IPS-18c (cell line): ENCODE measurements at regions not wholly inside any gene's neighbourhood (a gene's known extent, or its start where the extent isn't known, plus 50 kb on each side); places are given as distances from the start of the nearest gene placed in this dataset.
"Not testable (repeated sequence)": the region's sequence is repeated elsewhere in the genome, so short reads cannot be mapped to it uniquely, and the experiment has no call there.

Experiments used
- H3K4me3 ChIP-seq: 2 replicates; pipeline ENCODE4 v1.7.0; 2013; ENCODE audit warnings: low read depth, mild to moderate bottlenecking, low read length, moderate library complexity; ENCODE audit not compliant: insufficient read depth
- H3K9me3 ChIP-seq: one replicate; pipeline ENCODE4 v1.6.1; 2013; ENCODE audit warnings: mild to moderate bottlenecking, low read length, moderate library complexity; ENCODE audit not compliant: control insufficient read depth, insufficient read depth

- H3K4me3 ChIP-seq, H3K9me3 ChIP-seq: not testable (repeated sequence)
These were observed 405.8 kb upstream of the ANKRD20A1 start for GRCh38 chr9:67452941-67453340.

GRCh38 chr9:67442313-67442712 lies 416.4 kb upstream of the ANKRD20A1 start:
- not testable (repeated sequence) for H3K4me3 ChIP-seq, H3K9me3 ChIP-seq

GRCh38 chr9:67437011-67437410 lies 421.7 kb upstream of the ANKRD20A1 start:
- H3K9me3 ChIP-seq, H3K4me3 ChIP-seq: not testable (repeated sequence)

- H3K4me3 ChIP-seq, H3K9me3 ChIP-seq: not testable (repeated sequence)
These were observed 432.5 kb upstream of the SPATA31A3 start for GRCh38 chr9:67424881-67425280.

GRCh38 chr9:67423049-67423728 lies 430.8 kb upstream of the SPATA31A3 start:
- H3K4me3 ChIP-seq, H3K9me3 ChIP-seq: not testable (repeated sequence)

- not testable (repeated sequence) for H3K4me3 ChIP-seq, H3K9me3 ChIP-seq
These were observed 426.2 kb upstream of the SPATA31A3 start for GRCh38 chr9:67418496-67419079.

GRCh38 chr9:67417341-67417983 lies 425.1 kb upstream of the SPATA31A3 start:
- not testable (repeated sequence) for H3K9me3 ChIP-seq, H3K4me3 ChIP-seq

- not testable (repeated sequence) for H3K9me3 ChIP-seq, H3K4me3 ChIP-seq
These were observed 424.3 kb upstream of the SPATA31A3 start for GRCh38 chr9:67416639-67417038.

GRCh38 chr9:67410606-67411220 lies 418.4 kb upstream of the SPATA31A3 start:
- not testable (repeated sequence) for H3K4me3 ChIP-seq, H3K9me3 ChIP-seq

GRCh38 chr9:67403739-67404138 lies 411.4 kb upstream of the SPATA31A3 start:
- H3K9me3 ChIP-seq, H3K4me3 ChIP-seq: not testable (repeated sequence)

- H3K9me3 ChIP-seq, H3K4me3 ChIP-seq: not testable (repeated sequence)
These were observed 405.4 kb upstream of the SPATA31A3 start for GRCh38 chr9:67397731-67398130.

- not testable (repeated sequence) for H3K9me3 ChIP-seq, H3K4me3 ChIP-seq
These were observed 402.4 kb upstream of the SPATA31A3 start for GRCh38 chr9:67394782-67395181.

- H3K4me3 ChIP-seq, H3K9me3 ChIP-seq: not testable (repeated sequence)
These were observed 401.7 kb upstream of the SPATA31A3 start for GRCh38 chr9:67394038-67394437.

- H3K9me3 ChIP-seq, H3K4me3 ChIP-seq: not testable (repeated sequence)
These were observed 377.3 kb upstream of the SPATA31A3 start for GRCh38 chr9:67369664-67370063.

- H3K9me3 ChIP-seq, H3K4me3 ChIP-seq: not testable (repeated sequence)
These were observed 370.0 kb upstream of the SPATA31A3 start for GRCh38 chr9:67362325-67362724.

- H3K9me3 ChIP-seq: not testable (repeated sequence)
These were observed 361.6 kb upstream of the SPATA31A3 start for GRCh38 chr9:67353961-67354360.

GRCh38 chr9:67349424-67349759 lies 357.0 kb upstream of the SPATA31A3 start:
- H3K9me3 ChIP-seq, H3K4me3 ChIP-seq: not testable (repeated sequence)

More at GRCh38 chr9:67353961-67354360, 361.6 kb upstream of the SPATA31A3 start:
- H3K4me3 ChIP-seq: not testable (repeated sequence)
